ENCODE measurements at regions not wholly inside any gene's neighbourhood (a gene's known extent, or its start where the extent isn't known, plus 50 kb on each side); places are given as distances from the start of the nearest gene placed in this dataset.

GRCh38 chr1:163836481-163836880 lies 514.7 kb downstream of the NUF2 start:
- H3K9ac ChIP-seq (ENCODE audit: low read length): no peak overlapping the region
- CTCF ChIA-PET: no interaction called here
- no peak overlapping the region for H3K4me3 ChIP-seq (replicated peaks in 1 of 2; ENCODE audit: low read depth in 1 of 2, low read length in 2 of 2)
- ATAC-seq (no peak), DNase-seq (ENCODE audit: low read depth, low spot score) (no peak)
- H3K79me2 ChIP-seq (ENCODE audit: insufficient read depth, low read length): no peaks in the 10 kb centered on the region
- H4K20me1 ChIP-seq (ENCODE audit: insufficient read depth): no peaks in the 10 kb centered on the region
- H3K27ac ChIP-seq (ENCODE audit: low read depth, low read length): no peak overlapping the region
- no peaks in the 10 kb centered on the region for H3K27me3 ChIP-seq (ENCODE audit: insufficient read depth, low read length)
- POLR2A ChIA-PET: no interaction called here
- TF ChIP-seq SIN3A (IDR thresholded peaks at IDR 0.05; ENCODE audit: low read depth) (no peak), SP1 (IDR thresholded peaks at IDR 0.05; ENCODE audit: low read depth) (no peak), ATF3 (IDR thresholded peaks at IDR 0.05) (no peak), CEBPB (IDR thresholded peaks at IDR 0.05; ENCODE audit: low read depth) (no peak), YY1 (IDR thresholded peaks at IDR 0.05; ENCODE audit: extremely low read depth, insufficient replicate concordance, low read depth, low read length) (no peak)
- RAD21 ChIA-PET (ENCODE audit: low non-redundant PET in 1 of 2, low total read pairs in 2 of 2, uncharacterized antibody in 2 of 2, unreplicated experiment in 2 of 2): no interaction called here
- BruUV-seq (replicated peaks): no TSS peak
- no peaks in the 10 kb centered on the region for H3K36me3 ChIP-seq (ENCODE audit: control insufficient read depth in 1 of 2, insufficient read depth in 2 of 2, low read length in 2 of 2)
- H3K9me3 ChIP-seq (ENCODE audit: control insufficient read depth in 1 of 2, insufficient read depth in 1 of 2, low read depth in 1 of 2, low read length in 2 of 2): no peaks in the 10 kb centered on the region
- no peak overlapping the region for H2AFZ ChIP-seq (ENCODE audit: low read depth, low read length, poor library complexity, severe bottlenecking)
- intact Hi-C loops (cut with micrococcal nuclease): no loop called here
- H3K4me1 ChIP-seq (ENCODE audit: control insufficient read depth in 1 of 2, insufficient read depth in 2 of 2, low read length in 2 of 2): no peaks in the 10 kb centered on the region
- H3K4me2 ChIP-seq (ENCODE audit: low read length): no peak overlapping the region
- no peaks in the 10 kb centered on the region for H3K9me2 ChIP-seq (ENCODE audit: insufficient read depth)

GRCh38 chr1:163837206-163837605 lies 515.5 kb downstream of the NUF2 start:
- Histone ChIP-seq H3K4me2 (ENCODE audit: low read length) (no peak overlapping the region), H3K27me3 (ENCODE audit: insufficient read depth, low read length) (no peaks in the 10 kb centered on the region), H3K9ac (ENCODE audit: low read length) (no peak overlapping the region), H2AFZ (ENCODE audit: low read depth, low read length, poor library complexity, severe bottlenecking) (no peak overlapping the region), H3K36me3 (ENCODE audit: control insufficient read depth in 1 of 2, insufficient read depth in 2 of 2, low read length in 2 of 2) (no peaks in the 10 kb centered on the region), H3K4me3 (replicated peaks in 1 of 2; ENCODE audit: low read depth in 1 of 2, low read length in 2 of 2) (no peak overlapping the region), H3K79me2 (ENCODE audit: insufficient read depth, low read length) (no peaks in the 10 kb centered on the region), H4K20me1 (ENCODE audit: insufficient read depth) (no peaks in the 10 kb centered on the region), H3K9me3 (ENCODE audit: control insufficient read depth in 1 of 2, insufficient read depth in 1 of 2, low read depth in 1 of 2, low read length in 2 of 2) (no peaks in the 10 kb centered on the region), H3K4me1 (ENCODE audit: control insufficient read depth in 1 of 2, insufficient read depth in 2 of 2, low read length in 2 of 2) (no peaks in the 10 kb centered on the region), H3K9me2 (ENCODE audit: insufficient read depth) (no peaks in the 10 kb centered on the region), H3K27ac (ENCODE audit: low read depth, low read length) (no peak overlapping the region)
- no peak for ATAC-seq
- POLR2A ChIA-PET: no interaction called here
- BruUV-seq (replicated peaks): no TSS peak
- DNase-seq (ENCODE audit: low read depth, low spot score): no peak
- intact Hi-C loops (cut with micrococcal nuclease): no loop called here
- RAD21 ChIA-PET (ENCODE audit: low non-redundant PET in 1 of 2, low total read pairs in 2 of 2, uncharacterized antibody in 2 of 2, unreplicated experiment in 2 of 2): no interaction called here
- TF ChIP-seq CEBPB (IDR thresholded peaks at IDR 0.05; ENCODE audit: low read depth) (no peak), SP1 (IDR thresholded peaks at IDR 0.05; ENCODE audit: low read depth) (no peak), POLR2AphosphoS5 (IDR thresholded peaks at IDR 0.05; ENCODE audit: low read depth, low read length) (no peak), SIN3A (IDR thresholded peaks at IDR 0.05; ENCODE audit: low read depth) (no peak), MAX (IDR thresholded peaks at IDR 0.05) (no peak), RAD21 (IDR thresholded peaks at IDR 0.05; ENCODE audit: low read depth) (no peak), CBX3 (IDR thresholded peaks at IDR 0.05; ENCODE audit: low read depth) (no peak), ATF3 (IDR thresholded peaks at IDR 0.05) (no peak), ZFX (IDR thresholded peaks at IDR 0.05) (no peak), TCF7L2 (IDR thresholded peaks at IDR 0.05; ENCODE audit: borderline replicate concordance, extremely low read depth, insufficient read depth, insufficient read length) (no peak), CTCF (IDR thresholded peaks at IDR 0.05 in 2 of 3, conservative IDR thresholded peaks at IDR 0.05 in 1 of 3; ENCODE audit: borderline replicate concordance in 1 of 3, insufficient read depth in 1 of 3, low read depth in 2 of 3, low read length in 2 of 3) (no peak), EGR1 (IDR thresholded peaks at IDR 0.05; ENCODE audit: low read depth) (no peak), ZBTB33 (IDR thresholded peaks at IDR 0.05; ENCODE audit: extremely low read depth, insufficient replicate concordance, low read length) (no peak), EZH2phosphoT487 (IDR thresholded peaks at IDR 0.05; ENCODE audit: borderline replicate concordance) (no peak), EZH2 (IDR thresholded peaks at IDR 0.05) (no peak), FOSL1 (IDR thresholded peaks at IDR 0.05; ENCODE audit: low read depth) (no peak), JUND (IDR thresholded peaks at IDR 0.05) (no peak)
- CTCF ChIA-PET: no interaction called here

Measured in HCT116 (cell line).